Stimulated activated CD8-positive, alpha-beta memory T cell treated with anti-CD3 and anti-CD28 coated beads, Interleukin-7, amount 100 ng/mL, for 24 hours (primary cell): ENCODE measurements at regions not wholly inside any gene's neighbourhood (a gene's known extent, or its start where the extent isn't known, plus 50 kb on each side); places are given as distances from the start of the nearest gene placed in this dataset.
"Not testable (repeated sequence)": the region's sequence is repeated elsewhere in the genome, so short reads cannot be mapped to it uniquely, and the experiment has no call there.

Source experiments
- DNase-seq: peaks from one replicate; pipeline ENCODE4 v3.0.0-alpha.2; 2020; ENCODE audit warnings: low read depth

DNA sequence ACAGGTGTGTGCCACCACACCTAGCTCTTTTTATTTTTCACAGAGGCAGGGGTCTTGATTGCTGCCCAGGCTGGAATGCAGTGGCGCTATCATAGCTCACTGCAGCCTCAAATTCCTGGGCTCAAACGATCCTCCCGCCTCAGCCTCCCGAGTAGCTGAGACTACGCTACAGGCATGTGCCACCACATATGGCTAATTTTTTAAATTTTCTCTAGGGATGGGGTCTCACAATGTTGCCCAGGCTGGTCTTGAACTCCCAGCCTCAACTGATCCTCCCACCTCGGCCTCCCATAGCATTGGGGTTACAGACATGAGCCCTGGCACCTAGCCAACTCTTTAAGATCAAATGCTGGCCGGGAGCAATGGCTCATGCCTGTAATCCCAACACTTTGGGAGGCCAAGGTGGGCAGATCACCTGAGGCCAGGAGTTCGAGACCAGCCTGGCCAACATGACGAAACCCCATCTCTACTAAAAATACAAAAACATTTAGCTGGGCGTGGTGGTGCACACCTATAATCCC is 50.6 kb upstream of the MYL10 start:
- not testable (repeated sequence) for DNase-seq

DNA sequence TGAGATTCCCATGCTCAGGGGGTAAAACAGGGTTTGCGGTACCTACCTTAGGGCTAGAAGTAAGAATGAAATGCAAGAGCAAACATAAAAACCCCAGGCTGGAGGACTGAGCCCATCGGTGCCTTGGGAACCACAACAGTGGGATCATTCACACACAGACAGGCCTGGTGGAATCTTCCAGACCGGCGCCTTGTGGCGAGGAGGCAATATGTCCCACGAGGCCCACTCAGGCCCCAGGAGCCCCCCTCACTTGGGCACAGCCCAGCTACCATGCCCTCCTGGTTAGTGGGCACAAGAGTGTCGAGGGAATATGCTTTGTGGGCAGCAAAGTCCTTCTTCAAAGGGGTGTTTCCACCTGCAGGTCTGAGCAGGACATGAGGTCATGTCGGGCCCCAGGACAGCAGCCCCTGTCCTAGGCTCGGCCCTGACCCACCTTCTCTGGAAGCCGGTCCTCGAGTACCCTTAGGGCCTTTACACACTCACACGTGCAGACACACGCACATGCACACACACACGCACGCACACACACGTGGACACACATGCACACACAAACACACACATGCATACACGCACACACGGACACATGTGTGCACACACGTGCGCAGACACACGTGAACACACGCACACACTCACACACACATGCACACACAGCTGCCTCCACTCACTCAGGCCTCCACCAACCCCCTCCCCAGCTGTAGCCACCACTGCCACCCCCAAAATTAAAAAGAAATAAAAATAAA is 51.5 kb upstream of the MYL10 start:
- DNase-seq, result no peak

DNA sequence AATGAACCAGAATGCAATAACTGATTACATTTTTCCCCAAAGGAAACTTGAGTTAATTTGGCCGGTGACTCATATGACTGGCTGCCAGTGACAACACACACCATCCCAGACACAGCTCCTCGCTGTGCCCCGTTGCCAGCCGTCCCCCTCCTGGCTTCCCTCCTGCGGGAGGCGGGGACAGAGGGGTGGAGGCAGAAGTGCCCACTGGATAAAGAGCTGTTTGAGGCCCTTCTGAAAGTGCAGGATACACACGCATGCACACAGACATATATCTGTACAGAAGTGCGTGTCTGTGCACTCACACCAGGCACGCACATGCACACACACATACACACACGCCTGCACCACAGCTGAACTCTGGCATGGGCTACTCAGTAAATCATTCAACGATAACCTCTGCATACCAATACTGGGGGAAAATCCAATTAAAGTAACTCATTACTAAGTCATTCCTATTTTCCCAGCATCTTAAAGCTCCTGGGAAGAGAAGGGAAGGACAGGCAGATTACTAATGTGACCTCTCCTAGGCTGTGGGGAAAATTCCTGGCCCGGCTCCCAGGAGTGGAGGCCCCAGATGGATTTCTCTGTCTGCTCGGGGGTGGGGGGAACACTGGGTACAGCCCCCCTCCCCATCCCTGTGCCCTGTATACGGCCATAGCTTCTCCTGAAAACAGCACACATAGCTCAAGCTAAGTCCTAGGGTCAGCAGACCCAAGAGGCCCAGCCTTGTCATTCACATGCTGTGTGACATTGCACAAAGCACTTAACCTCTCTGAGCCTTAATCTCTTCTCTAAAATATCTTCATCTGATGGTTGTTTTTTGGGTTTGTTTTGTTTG is 52.3 kb upstream of the MYL10 start:
- DNase-seq, result no peak

DNA sequence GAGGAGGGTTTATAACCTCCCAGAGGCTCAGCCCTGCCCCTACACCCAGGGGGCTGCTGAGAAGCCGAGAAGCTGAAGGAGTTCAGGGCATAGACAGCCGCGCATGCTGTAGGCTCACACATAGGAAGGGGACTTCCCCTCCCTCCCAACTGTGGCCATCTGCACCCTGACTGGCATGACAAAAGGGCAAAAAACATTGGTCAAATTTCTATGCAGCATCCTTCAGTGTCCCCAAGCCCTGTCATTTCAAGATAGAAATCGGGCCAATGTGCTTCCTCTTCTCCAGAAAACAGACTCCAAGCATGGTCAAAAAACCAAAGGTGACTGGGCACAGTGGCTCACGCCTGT is 55.9 kb upstream of the MYL10 start:
- no peak for DNase-seq

DNA sequence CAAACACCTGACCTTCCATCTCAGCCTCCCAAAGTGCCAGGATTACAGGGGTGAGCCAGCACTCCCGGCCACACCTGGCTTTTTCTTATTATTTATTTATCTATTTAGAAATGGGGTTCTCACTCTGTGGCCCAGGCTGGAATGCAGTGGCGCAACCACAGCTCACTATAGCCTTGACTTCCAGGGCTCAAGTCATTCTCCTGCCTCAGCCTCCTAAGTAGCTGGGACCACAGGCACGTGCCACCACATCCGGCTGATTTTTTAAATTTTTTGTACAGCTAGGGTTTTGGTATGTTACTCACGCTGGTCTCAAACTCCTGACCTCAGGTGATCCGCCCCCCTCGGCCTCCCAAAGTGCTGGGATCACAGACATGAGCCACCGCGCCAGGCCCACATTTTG is 56.9 kb upstream of the MYL10 start:
- no peak for DNase-seq

DNA sequence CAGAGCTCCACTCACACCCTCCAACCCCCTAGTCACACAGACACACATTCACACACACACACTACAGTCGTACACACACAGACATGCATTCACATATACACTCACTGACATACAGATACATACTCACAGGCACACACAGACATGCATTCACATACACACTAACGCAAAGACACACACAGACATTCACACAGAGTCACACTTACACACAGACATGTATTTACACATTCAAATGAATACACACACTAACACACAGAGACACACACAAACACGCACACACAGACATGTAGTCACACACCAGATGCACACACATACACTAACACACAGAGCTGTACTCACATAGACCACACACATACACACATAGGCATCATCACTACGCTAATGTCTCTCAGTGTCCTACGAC is 58.0 kb upstream of the MYL10 start:
- DNase-seq, result no peak

DNA sequence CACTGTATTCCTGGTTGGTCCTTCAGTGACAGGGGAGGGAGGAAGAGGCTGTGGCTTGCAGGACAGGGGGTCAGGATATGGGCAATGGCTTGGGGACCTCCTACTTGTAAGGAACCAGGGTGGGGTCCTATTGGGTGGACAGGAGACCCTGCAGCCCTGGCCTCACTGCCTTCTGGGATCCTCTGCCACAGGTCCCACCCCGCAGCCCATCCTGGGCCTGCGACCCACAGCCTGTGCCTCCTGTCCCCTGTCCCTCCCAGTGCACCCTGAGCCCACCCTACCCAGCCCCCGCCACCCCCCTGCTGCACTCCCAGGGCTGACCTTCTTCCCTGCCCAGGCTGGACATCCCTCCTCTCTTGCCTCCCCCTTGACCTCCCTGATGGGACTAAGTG is 58.7 kb upstream of the MYL10 start:
- no peak for DNase-seq

DNA sequence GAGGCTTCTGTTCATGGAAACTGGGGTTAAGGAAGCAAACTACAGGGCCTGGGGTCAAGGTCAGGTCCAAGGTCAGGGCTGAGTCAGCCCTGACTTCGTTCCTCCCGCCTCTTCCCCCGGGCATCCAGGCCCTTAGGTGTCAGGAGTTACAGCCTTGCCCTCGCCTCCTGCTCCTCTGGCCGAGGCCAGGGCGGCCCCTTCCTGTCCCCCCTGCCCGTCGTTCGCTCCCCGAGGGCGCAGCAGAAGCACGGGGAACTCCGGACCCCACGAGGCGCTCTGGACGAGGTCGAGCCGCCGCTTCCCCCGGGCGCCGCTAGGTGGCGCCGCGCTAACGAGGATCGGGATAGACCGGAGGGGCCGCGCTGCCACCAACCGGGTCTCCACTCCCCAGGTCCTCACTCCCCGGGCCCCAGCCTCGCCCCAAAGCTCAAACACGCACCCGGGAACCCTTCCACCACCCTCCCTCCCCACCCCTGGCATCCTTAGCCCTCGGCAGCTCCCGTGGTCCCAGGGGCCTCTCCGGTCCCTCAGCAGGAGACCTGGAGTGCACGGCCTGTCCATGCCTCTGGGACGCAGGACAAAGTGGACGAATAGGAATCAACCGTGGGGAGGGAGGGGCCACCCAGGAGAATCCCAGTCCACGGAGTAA is 59.2 kb upstream of the MYL10 start:
- peak; percentile 70 for DNase-seq

DNA sequence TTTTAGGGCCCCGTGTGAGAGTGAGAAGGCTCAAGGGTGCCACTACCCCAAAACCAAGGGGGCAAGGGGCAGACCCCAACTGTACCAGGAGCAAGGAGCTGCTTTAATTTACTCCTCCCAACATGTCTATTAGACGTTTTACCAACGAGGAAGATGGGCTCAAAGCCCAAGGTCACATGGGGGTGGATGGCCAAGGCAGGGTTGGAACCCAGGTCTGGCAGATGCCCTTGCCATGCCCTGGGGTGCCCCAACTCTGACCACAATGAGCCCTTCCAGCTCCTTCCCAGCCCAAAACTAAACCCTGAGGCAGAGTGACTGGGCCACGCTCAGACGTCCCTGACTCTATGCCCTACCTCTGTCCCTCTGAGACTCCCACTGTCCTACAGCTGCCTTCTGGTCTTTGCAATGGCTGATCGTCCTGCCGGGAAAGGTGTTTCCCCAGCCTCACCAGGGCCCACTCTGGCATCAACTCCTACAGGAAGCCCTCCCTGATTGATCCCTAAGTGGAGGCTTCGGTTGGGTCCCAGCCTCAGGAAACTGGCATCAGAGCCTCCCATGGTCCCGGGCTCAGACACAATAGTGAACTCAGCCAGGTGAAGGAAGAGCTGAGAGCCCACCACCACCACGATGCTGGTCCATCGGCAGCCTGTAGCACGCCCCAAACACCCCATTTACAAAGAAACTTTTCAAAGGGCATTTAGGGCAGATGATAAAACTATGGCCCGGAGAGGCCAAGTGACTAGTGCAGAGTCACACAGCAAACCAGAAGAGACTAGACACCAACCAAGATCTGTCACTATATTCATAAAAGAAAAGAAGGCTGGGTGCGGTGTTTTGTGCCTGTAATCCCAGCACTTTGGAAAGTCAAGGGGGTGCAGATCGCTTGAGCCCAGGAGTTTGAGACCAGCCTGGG is 60.2 kb upstream of the MYL10 start:
- no peak for DNase-seq

DNA sequence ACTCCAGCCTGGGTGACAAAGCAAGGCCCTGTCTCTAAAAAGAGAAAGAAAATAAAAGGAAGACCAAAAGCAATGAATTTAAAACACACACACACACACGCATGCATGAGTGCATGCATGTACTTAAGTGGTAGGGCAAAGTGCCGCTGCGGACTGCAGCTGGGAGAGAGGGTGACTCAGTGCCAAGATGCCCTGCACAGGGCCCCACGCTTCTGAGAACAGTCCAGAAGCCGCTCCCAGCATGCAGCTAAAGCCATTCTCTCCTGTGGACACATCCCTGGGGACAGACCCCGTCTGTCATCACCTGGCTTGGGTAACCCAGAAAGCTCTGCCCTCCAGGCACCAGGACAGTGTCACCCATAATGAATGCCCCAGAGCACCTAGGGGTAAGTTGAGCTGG is 61.0 kb upstream of the MYL10 start:
- no peak for DNase-seq

DNA sequence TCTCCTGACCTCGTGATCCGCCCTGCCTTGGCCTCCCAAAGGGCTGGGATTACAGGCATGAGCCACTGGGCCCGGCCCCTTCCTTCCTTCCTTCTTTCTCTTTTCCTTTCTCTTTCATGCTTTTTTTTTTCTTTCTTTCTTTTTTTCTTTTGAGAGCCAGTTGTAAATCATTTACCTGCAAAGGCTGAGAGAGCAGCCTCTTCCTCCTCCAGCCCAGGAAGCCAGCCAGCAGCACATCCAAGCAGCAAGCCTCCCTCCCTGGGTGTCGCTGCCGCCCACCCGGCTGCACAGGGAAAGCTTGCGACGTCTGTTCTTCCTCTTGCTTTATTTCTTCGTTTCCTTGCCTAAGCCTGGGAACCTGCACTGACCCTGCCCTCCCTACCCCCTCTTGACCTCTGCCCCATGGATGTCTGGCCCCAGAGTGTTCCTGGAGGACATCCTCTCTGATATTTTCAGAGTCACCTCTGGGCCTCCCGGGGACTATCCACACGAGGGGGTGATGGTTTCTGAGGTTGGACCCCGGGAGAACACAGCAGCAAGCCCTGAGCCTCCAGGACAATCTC is 62.8 kb upstream of the MYL10 start:
- no peak for DNase-seq

DNA sequence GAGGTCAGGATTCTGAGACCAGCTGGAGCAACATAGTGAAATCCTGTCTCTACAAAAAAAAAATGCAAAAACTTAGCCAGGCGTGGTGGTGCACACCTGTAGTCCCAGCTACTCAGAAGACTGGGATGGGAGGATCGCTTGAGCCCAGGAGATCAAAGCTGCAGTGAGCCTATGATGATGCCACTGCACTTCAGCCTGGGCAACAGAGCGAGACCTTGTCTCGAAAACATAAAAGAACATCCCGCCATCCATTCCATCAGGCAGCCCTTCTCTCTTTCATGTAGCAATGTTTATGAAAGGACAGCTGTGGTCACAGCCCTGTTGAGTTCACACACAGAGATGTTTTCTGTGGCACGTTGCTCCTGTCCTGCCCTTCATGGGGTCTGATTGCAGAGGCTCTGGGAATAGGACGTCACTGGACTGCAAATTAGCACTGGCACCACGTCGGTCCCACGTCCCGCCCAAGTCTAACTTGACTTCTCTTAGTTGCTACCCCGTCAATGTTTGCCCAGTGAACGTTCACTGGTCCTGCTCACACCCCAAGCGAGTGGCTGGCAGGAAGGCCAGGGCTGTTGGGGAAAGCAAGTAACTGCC is 64.5 kb upstream of the MYL10 start:
- no peak for DNase-seq

DNA sequence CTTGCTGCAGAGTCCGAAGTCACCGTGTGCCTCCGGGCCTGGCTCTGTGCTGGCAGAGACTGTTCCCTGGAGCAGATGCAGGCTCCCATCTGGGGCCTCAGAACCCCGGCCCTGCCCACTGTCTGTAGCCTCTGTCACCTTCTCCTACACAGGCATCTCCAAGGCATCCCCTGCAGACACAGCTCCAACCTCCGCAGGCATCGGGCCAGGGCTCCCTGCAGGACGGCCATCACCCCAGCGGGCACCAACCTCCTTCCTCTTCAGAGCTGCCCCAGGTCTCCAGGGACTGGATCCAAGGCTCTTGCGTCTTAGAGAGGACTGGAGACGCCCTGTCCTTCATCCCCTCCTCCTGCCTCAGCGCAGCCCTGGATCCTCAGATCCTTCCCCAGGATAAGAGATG is 69.9 kb upstream of the MYL10 start:
- no peak for DNase-seq

DNA sequence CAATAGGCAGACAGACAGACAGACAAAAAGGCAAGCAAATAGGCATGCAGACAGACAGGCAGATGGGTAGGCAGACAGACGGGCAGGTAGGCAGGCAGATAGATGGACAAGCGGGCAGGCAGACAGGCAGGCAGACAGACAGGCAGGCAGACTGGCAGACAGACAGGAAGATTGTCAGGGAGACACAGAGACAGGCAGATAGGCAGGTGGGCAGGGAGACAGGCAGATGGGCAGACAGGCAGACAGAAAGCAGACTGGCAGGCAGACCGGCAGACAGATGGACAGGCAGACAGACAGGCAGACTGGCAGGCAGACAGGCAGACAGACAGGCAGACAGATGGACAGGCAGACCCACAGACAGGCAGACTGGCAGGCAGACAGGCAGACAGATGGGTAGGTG is 70.3 kb upstream of the MYL10 start:
- no peak for DNase-seq

DNA sequence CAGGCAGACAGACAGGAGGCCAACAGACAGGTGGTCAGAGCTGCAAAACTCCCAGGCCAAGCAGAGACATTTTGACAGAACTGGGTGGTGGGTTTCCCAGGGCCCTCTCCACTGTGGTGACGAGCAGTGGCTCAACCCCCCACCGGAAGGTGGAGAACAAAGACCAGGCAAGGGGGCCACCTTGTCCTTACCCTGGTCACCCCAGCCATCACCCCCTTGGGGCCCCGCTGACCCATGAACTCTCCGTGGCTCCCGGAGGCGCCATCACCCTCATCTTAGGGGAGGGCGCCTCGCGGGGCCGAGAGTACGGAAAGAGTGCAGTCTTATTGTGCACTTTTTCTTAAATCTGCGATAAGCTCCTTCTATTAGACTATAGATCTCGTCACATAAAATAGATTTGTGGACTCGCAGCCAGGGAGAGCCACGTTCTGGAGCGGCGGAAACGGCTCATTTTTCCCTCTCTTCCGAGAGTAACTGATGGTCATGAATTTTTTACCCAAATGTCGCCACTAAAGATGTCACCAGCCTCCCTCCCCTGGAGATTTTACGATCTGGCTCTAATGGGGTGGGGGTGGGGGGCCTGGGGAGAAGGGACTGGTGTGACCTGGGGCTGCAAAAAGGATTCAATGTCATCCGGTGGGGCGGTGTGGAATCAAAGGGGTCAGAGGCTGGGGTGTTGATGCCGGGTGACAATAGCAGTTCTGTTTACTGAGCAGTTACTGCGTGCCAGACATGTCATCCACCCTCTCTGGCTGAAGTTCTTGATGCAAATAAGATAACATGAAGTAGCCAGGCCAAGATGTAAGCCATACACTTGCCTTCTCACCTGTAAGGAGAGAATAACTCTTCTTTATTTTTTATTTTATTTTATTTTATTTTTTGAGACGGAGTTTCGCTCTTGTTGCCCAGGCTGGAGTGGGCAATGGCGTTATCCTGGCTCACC is 71.1 kb upstream of the MYL10 start:
- no peak for DNase-seq

DNA sequence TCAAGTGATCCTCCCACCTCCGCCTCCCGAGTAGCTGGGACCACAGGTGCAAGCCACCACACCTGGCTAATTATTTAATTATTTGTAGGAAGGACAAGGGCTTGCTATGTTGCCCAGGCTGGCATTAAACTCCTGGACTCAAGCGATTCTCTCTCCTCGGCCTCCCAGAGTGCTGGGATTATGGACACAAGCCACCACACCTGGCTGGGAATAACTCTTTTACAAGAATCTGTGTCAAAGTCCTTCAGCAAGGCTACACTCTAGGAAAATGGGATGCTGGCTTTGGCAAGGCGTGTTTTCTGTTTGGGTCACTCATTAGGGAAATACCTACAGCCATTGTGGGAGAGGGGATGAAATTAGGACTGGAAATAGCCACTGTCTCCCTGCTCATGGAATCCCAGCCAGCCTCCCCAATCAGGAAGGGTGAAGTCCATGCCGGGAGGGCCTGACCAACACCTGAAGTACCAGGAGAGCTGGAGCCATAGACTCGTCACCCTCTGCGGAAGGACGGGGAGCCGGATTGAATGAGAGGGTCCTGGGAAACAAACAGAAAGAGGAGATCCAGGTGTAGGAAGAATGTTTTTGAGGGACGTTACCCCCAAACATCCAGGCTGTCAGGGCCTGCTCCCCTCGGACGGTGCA is 72.2 kb upstream of the MYL10 start:
- DNase-seq, result no peak

DNA sequence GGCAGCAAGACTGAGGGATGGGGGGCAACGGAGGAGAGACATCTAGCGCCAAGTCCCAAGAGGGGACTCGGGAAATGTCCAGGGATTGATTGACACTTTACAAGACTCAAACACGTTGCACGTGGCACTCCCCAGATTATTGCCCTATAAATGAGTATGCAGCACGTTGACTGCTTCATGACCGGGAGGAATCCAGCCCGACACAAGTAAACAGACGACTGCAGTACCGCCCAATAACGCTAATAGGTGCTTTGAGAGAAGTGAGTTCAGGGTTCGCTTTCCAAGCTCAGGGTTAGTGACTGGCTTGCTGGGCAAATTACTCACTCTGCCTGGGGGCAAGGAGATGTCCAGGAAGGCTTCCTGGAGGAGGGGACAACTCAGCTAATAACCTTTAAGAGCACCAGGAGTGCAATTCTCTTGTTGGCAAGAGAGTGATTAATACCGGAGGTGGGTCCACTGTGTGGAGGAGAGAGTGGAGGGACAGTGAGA is 73.3 kb upstream of the MYL10 start:
- no peak for DNase-seq

DNA sequence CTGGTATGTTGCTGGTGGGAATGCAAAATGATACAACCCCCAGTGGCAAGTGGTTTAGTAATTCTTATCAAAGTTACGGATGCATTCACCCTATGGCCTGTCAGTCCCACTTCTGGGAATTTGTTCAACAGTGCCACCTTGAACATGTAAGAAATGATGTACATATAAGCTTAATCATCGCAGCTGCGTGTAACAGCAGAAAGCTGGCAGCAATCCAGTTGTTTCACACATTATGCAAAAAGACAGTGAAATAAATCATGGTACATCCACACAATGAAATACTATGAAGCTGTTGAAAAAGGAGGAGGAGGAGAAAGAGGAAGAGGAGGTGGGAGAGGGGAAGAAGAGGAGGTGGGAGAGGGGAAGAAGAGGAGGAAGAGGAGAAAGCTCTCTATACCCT is 76.2 kb upstream of the MYL10 start:
- no peak for DNase-seq

DNA sequence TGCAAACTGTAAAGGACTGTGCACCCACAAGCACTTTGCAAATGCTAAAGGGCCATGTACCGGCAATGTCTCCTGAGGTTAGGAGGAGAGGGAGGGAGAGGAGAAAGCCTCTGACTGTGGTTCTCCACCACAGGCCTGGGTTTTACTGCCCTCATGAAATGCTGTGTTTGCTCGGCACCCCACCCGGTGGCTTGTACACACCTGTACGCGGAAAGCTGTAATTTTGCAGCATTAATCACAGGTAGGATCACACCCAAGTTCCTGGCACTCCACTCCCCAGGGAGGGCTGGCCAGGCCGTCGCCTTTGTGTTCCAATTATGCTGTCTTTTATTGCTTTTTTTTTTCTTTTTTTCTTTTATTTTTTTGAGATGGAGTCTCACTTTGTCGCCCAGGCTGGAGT is 78.5 kb upstream of the MYL10 start:
- no peak for DNase-seq
